Nucleus accumbens (tissue), 56 donors: ENCODE measurements at regions not wholly inside any gene's neighbourhood (a gene's known extent, or its start where the extent isn't known, plus 50 kb on each side); places are given as distances from the start of the nearest gene placed in this dataset.

Experiments used
- DNase-seq, 56 donors: peaks; one replicate each; lab custom pipeline; 2025; lab: John Stamatoyannopoulos, UW

- no peak for DNase-seq
These were observed 1009.8 kb downstream of the ADGRL3 start for GRCh38 chr4:62209757-62210485.

GRCh38 chr4:62208921-62209320 lies 1008.8 kb downstream of the ADGRL3 start:
- DNase-seq: no peak

- DNase-seq: no peak
These were observed 1004.0 kb downstream of the ADGRL3 start for GRCh38 chr4:62204136-62204535.

DNA sequence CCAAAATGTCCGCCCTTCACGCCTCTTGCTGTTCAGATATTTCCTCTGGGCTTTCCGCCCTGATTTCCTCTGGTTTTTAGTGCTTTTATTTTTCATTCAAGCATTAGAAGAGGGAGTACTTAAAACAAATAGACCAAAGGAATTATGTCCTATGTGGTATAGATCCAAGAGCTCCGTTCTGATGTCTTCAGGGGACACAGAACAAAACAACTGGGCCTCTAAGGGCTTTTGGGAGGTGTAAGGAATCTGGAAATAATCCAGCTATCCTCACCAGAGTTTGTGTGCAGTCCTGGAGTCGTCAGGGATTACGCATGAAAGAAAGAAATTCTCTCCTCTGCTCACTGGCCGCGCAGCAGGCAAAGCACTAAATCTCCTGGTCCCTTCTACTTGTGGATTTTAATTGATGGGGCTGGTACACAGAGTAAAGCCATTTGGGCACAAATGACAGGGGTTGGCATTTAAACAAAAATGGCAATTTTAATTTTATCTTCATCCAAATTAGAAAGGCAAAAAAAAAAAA lies 999.2 kb downstream of the ADGRL3 start:
- DNase-seq: no peak

- no peak for DNase-seq
These were observed 996.2 kb downstream of the ADGRL3 start for GRCh38 chr4:62196338-62196737.

GRCh38 chr4:62194342-62194741 lies 994.2 kb downstream of the ADGRL3 start:
- DNase-seq: no peak

- DNase-seq: no peak
These were observed 993.6 kb downstream of the ADGRL3 start for GRCh38 chr4:62193761-62194160.

- no peak for DNase-seq
These were observed 991.5 kb downstream of the ADGRL3 start for GRCh38 chr4:62191451-62192240.

GRCh38 chr4:62170235-62170634 lies 970.1 kb downstream of the ADGRL3 start:
- DNase-seq: no peak

DNA sequence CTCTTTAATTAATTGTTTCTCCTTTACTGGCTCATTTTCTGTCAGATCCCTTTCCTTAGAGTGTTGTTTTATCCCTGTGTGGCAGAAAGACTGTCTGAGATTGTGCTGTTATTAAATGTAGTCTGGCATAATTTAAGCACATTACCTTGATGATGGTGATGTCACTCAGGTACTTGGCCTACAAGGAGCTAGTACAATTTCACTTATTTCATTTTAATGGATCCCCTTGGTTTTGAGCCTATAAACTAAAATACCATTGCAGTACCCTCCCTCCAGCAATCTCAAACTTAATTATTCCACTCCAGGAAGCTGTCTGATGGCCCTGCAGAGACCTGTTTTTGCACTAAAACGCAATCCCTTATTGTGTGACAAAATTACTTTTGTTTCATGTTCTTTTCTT lies 968.6 kb downstream of the ADGRL3 start:
- DNase-seq: no peak

DNA sequence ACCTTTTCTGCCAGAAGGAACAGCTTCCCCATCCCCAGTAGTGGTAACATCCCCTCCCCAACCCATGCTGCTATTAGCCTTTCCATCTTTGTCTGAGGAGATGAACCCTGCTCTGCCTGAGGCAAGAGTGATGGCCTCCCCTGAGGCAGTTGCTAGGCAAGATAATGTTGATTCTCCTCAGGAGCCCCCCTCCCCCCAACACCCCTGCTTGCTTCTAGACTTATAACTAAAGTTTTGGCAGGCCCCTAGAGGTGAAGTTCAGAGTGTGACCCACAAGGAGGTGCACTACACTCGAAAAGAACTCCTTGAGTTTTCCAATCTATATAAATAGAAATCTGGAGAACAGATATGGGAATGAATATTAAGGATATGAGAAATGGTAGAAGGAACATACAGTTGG lies 962.5 kb downstream of the ADGRL3 start:
- DNase-seq: no peak

GRCh38 chr4:62161446-62161845 lies 961.3 kb downstream of the ADGRL3 start:
- DNase-seq: no peak

DNA sequence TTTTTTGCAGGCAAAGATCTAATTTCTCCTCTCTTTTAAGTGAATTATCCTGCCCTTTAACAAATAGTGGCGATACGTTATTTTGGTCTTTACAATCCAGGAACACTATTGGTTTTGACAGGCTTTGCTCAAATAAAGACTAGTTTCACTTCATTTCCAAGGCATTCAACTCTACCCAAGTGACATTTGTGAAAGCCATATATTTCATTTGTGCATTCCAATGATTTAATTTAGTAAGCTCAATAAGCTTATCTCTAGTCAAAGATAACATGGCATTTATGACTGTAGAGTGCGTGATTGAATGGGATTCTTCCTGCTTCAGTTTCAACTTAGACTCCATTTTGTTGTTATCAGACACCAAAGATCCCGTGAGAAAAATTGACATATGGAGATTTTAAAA lies 959.8 kb downstream of the ADGRL3 start:
- no peak for DNase-seq

- DNase-seq: no peak
These were observed 959.2 kb downstream of the ADGRL3 start for GRCh38 chr4:62159306-62159705.

- DNase-seq: no peak
These were observed 956.1 kb downstream of the ADGRL3 start for GRCh38 chr4:62156205-62156604.

- no peak for DNase-seq
These were observed 945.1 kb downstream of the ADGRL3 start for GRCh38 chr4:62145276-62145675.

GRCh38 chr4:62144431-62144830 lies 944.3 kb downstream of the ADGRL3 start:
- no peak for DNase-seq

DNA sequence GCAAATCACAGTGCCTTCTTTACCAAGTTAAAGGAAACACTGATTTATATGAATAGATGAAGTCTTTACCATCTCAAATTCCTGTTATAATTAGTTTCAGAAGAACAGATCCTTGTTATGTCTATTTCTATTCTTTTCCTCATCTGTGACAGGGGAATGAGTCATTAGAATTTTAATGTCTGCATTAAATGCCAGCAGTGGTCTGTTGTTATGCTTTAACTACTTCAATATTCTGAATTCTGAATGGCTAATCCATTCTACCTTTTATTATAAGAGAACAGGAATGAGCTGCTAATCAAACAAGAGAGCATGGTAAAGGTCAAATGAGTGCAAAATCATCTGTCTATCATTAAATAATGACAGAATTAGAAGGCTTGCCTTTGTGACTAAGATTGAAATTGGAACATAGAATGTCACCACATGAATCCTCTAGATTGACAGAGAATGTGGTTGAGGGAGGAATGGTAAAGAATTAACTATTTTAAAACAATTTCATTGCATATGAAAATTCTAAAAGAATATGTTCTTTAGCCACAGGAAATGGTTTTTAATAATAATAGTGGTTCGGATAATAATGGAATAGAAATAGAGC lies 935.5 kb downstream of the ADGRL3 start:
- no peak for DNase-seq

DNA sequence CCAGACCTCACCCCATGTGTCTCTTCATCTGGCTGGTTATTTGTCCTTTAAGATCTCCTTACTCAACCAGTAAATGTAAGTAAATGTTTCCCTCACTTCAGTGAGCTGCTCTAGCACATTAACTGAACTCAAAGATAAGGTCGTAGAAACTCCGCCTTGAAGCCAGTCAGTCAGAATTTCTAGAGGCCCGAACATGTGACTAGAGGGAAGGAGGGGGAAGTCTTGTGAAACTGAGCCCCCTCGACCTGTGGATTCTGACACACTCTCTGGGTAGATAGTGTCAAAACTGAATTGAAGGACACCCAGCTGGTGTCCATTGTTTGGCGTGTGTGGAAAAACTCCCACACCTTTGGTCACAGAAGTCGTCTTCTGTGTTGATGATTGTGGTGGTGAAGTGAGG lies 933.9 kb downstream of the ADGRL3 start:
- no peak for DNase-seq

GRCh38 chr4:62133101-62133897 lies 933.2 kb downstream of the ADGRL3 start:
- DNase-seq: no peak

- no peak for DNase-seq
These were observed 930.9 kb downstream of the ADGRL3 start for GRCh38 chr4:62131049-62131448.
